Gastrocnemius medialis (tissue), 4 donors: ENCODE measurements at regions not wholly inside any gene's neighbourhood (a gene's known extent, or its start where the extent isn't known, plus 50 kb on each side); places are given as distances from the start of the nearest gene placed in this dataset.

ENCODE experiments used
- CTCF ChIP-seq, 5 experiments: fragments of 450-650 bp in 3 of 5; fragments of 200-600 bp in 2 of 5; sonication (generic) in 2 of 5; IDR thresholded peaks in 4 of 5; conservative IDR thresholded peaks in 1 of 5; 1 replicate in 4 of 5; 2 replicates in 1 of 5; pipeline ENCODE4 v1.5.1; 2016 to 2019; ENCODE audit warnings: antibody characterized with exemption in 5 of 5, mild to moderate bottlenecking in 3 of 5, moderate library complexity in 3 of 5
- POLR2A ChIP-seq, 2 donors: fragments of 450-650 bp; IDR thresholded peaks; one replicate each; pipeline ENCODE4 v1.6.1; 2017; ENCODE audit warnings: antibody characterized with exemption in 2 of 2, mild to moderate bottlenecking in 2 of 2, moderate library complexity in 2 of 2

GRCh38 chr12:28604240-28604639 is 414.0 kb downstream of the CCDC91 start:
- TF ChIP-seq CTCF (IDR thresholded peaks at IDR 0.05 in 4 of 5, conservative IDR thresholded peaks at IDR 0.05 in 1 of 5) (no peak), POLR2A (IDR thresholded peaks at IDR 0.05) (no peak)
